AG04450 (cell line): ENCODE measurements at regions not wholly inside any gene's neighbourhood (a gene's known extent, or its start where the extent isn't known, plus 50 kb on each side); places are given as distances from the start of the nearest gene placed in this dataset.
"Not testable (repeated sequence)": the region's sequence is repeated elsewhere in the genome, so short reads cannot be mapped to it uniquely, and the experiment has no call there.

Experiments
- CTCF ChIA-PET: fragments of 300-600, 350-600 bp; formaldehyde crosslinking; extraction: SDS; loops from one replicate; lab custom pipeline; 2022; ENCODE audit warnings: antibody characterized with exemption, inconsistent platforms; lab: Charles Lee
- POLR2A ChIA-PET: fragments of 350-600 bp; formaldehyde crosslinking; extraction: SDS; loops from one replicate; lab custom pipeline; 2021; ENCODE audit warnings: antibody characterized with exemption, inconsistent platforms; lab: Yijun Ruan, JAX
- DNase-seq: peaks from one replicate; pipeline ENCODE4 v3.0.0-alpha.2; 2011; ENCODE audit warnings: low read depth, low spot score
- H3K27ac ChIP-seq: one replicate; pipeline ENCODE4 v1.5.1; 2012; ENCODE audit warnings: low read depth, low read length, control low read depth
- H3K27me3 ChIP-seq: one replicate; pipeline ENCODE4 v1.6.0; 2012; ENCODE audit warnings: low read length; ENCODE audit not compliant: control insufficient read depth, insufficient read depth
- H3K4me3 ChIP-seq: 2 replicates; pipeline ENCODE4 v1.5.1; 2011; ENCODE audit warnings: mild to moderate bottlenecking, low read depth, low read length, control low read depth
- H3K9me3 ChIP-seq: 2 replicates; pipeline ENCODE4 v1.5.1; 2012; ENCODE audit warnings: low read length; ENCODE audit not compliant: control insufficient read depth, insufficient read depth
- TF ChIP-seq, protein P1 (sequence below): IDR thresholded peaks from 2 replicates; pipeline ENCODE4 v1.5.1; 2011; ENCODE audit warnings: low read depth, low read length, control low read depth, inconsistent platforms

DNA sequence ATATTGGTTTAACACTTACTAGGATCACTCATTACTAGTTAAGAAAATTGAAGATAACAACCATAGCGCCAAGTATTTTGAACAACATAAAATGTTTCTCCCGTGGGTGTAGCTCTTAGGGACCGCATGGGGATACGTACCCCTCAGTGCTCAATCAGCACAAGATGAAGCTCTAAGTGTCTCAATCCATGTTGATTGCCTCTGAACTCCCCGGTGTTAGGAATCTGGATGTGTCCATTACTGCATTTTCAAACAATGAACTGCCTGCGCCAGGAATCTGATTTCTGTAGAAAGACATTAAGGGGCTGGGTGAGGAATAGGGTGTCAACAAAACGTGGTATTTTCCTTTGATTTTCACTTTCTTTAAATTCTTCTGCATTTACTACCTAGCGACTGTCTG, 100.2 kb downstream of the LMO4 start:
- DNase-seq: no peak
- ChIA-PET POLR2A (no interaction called here), CTCF (no interaction called here)
- Histone ChIP-seq H3K9me3 (no peaks in the 10 kb centered on the region), H3K27me3 (peaks cover 4% of the 10 kb centered on the region), H3K4me3 (no peak overlapping the region), H3K27ac (no peak overlapping the region)
- TF ChIP-seq, protein P1, sequence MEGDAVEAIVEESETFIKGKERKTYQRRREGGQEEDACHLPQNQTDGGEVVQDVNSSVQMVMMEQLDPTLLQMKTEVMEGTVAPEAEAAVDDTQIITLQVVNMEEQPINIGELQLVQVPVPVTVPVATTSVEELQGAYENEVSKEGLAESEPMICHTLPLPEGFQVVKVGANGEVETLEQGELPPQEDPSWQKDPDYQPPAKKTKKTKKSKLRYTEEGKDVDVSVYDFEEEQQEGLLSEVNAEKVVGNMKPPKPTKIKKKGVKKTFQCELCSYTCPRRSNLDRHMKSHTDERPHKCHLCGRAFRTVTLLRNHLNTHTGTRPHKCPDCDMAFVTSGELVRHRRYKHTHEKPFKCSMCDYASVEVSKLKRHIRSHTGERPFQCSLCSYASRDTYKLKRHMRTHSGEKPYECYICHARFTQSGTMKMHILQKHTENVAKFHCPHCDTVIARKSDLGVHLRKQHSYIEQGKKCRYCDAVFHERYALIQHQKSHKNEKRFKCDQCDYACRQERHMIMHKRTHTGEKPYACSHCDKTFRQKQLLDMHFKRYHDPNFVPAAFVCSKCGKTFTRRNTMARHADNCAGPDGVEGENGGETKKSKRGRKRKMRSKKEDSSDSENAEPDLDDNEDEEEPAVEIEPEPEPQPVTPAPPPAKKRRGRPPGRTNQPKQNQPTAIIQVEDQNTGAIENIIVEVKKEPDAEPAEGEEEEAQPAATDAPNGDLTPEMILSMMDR: no peak

DNA sequence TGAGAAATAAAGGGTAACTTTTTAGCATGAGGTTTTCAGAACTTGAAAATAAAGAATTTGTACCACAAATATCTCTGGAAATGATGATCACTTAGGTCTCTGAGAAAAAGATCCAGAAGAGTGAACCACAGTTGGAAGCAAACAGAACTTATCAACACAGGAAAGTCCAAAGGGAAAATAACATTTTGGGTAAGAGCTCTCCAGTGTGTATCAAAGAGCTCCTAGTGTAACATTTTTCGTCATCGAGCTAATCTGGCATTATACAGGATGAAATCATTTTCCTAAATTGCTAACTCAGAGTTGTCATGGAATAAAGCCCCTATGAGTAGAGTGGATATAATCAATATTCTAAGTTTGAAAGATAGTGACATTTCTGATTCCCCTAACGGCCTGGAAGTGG, 104.0 kb downstream of the LMO4 start:
- no peak overlapping the region for H3K27ac ChIP-seq
- ChIA-PET POLR2A (no interaction called here), CTCF (no interaction called here)
- no peak overlapping the region for H3K4me3 ChIP-seq
- TF ChIP-seq, protein P1: no peak
- no peak for DNase-seq
- no peaks in the 10 kb centered on the region for H3K9me3 ChIP-seq
- H3K27me3 ChIP-seq: peaks cover 4% of the 10 kb centered on the region

DNA sequence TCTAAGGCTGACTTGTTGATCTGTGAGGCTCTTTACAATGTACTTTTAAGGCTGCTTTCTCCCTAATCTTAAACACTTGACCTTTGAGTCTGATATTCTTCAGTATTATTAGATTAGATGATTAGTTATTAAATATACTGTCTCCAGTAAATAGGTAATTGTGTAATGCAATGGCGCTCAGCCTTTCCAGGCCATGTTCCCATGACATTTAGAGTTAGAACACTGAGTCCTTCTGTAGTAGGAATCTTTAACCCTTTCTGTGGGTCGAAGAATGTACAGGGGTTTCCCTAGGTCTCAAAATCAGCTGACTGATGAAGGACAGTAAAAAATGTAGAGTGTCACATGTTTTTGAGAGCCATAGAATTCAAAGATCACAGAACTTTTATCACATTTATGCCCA, 104.4 kb downstream of the LMO4 start:
- H3K27ac ChIP-seq, CTCF ChIA-PET, H3K27me3 ChIP-seq, DNase-seq, H3K4me3 ChIP-seq, H3K9me3 ChIP-seq, POLR2A ChIA-PET: not testable (repeated sequence)

DNA sequence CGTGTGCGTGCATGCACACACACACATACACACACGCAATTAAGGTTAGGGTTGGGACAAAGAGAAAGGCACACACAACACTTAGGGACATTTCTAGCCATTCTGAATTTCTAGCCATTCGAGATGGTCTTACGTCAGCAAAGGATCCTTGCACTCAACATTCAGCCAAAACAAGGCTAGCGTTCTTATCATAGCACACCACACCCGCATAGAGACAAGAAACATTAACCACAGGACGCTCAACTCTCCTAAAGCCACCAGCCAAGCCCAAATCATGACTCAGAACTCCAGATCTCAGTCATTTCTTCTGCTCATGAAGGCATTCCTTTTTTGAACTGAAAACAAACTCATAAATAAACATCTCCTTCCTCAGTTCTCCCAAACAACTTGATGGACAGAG, 106.8 kb downstream of the LMO4 start:
- ChIA-PET POLR2A (no interaction called here), CTCF (no interaction called here)
- no peak for DNase-seq
- TF ChIP-seq, protein P1: no peak
- peaks cover 4% of the 10 kb centered on the region for H3K27me3 ChIP-seq
- H3K9me3 ChIP-seq: no peaks in the 10 kb centered on the region
- H3K4me3 ChIP-seq: no peak overlapping the region
- no peak overlapping the region for H3K27ac ChIP-seq

DNA sequence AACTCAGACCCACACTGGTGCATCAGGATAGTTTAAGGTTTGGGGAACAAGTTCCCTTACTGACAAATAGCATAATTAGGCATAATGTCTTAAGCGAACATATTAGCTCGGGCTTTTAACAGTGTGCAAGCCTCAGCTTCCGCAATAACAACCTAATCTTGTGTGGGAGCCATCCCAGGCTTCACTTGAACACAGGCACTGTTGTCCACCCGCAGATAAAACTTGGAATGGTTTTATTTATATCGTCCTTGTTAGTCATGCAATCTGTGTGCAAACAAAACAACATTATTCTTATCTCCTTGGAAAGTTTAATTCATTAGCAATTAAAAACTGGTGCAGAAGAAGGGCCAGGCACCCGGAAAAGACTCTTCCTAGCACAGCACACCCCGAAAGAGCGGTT, 107.4 kb downstream of the LMO4 start:
- H3K9me3 ChIP-seq, CTCF ChIA-PET, H3K27me3 ChIP-seq, POLR2A ChIA-PET, DNase-seq, H3K27ac ChIP-seq, H3K4me3 ChIP-seq: not testable (repeated sequence)

DNA sequence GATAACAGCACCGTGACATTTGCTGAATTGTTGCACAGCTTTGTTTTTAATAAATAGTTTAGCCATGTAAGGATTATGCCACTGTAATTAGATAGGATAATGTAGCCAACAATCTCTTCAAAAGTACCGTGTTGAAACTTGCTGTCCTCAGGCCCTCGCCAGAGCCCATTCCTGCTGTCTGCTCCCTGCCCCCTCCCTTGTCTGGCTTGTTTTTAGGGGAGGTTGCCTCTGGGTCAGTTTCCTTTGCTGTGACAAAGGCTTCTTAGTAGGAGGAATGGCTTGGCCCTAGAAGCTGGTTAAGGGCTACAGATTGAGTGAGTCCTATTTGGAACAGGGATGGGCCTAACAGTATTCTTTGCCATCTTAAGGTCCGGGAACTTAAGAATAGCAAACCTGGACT, 107.9 kb downstream of the LMO4 start:
- POLR2A ChIA-PET: no interaction called here

More for the DNA sequence above, 107.9 kb downstream of the LMO4 start:
- H3K27me3 ChIP-seq: peaks cover 4% of the 10 kb centered on the region
- no peak overlapping the region for H3K4me3 ChIP-seq
- TF ChIP-seq, protein P1: no peak
- CTCF ChIA-PET: no interaction called here
- H3K27ac ChIP-seq: no peak overlapping the region
- no peaks in the 10 kb centered on the region for H3K9me3 ChIP-seq
- no peak for DNase-seq
